Activated CD4-positive, alpha-beta T cell treated with anti-CD3 and anti-CD28 coated beads, Interleukin-2, amount 10 ng/mL, durations not matched to agents 7 days and 5 days (primary cell): ENCODE measurements at regions not wholly inside any gene's neighbourhood (a gene's known extent, or its start where the extent isn't known, plus 50 kb on each side); places are given as distances from the start of the nearest gene placed in this dataset.

ENCODE experiments used
- CTCF ChIA-PET: fragments of 350-600 bp; sonication (Branson Sonifier 250); formaldehyde crosslinking; loops from one replicate; lab custom pipeline; 2021; ENCODE audit warnings: antibody characterized with exemption; lab: Charles Lee
- POLR2A ChIA-PET: fragments of 350-600 bp; sonication (Branson Sonifier 250); formaldehyde crosslinking; loops from one replicate; lab custom pipeline; 2021; ENCODE audit warnings: antibody characterized with exemption; lab: Charles Lee
- DNase-seq: peaks from one replicate; pipeline ENCODE4 v3.0.0-alpha.2; 2020
- H3K27ac Mint-ChIP-seq: one replicate; pipeline ENCODE4 v1.8.0; 2021; ENCODE audit warnings: mild to moderate bottlenecking, moderate library complexity, mixed read lengths
- H3K27me3 Mint-ChIP-seq: one replicate; pipeline ENCODE4 v1.8.0; 2021; ENCODE audit warnings: mixed read lengths
- H3K36me3 Mint-ChIP-seq: one replicate; pipeline ENCODE4 v1.8.0; 2021; ENCODE audit warnings: low read depth, mixed read lengths
- H3K4me1 Mint-ChIP-seq: one replicate; pipeline ENCODE4 v1.8.0; 2021; ENCODE audit warnings: mixed read lengths
- H3K4me3 Mint-ChIP-seq: one replicate; pipeline ENCODE4 v1.8.0; 2021; ENCODE audit warnings: mild to moderate bottlenecking, moderate library complexity, mixed read lengths
- H3K9me3 Mint-ChIP-seq: one replicate; pipeline ENCODE4 v1.8.0; 2021; ENCODE audit warnings: mixed read lengths

DNA sequence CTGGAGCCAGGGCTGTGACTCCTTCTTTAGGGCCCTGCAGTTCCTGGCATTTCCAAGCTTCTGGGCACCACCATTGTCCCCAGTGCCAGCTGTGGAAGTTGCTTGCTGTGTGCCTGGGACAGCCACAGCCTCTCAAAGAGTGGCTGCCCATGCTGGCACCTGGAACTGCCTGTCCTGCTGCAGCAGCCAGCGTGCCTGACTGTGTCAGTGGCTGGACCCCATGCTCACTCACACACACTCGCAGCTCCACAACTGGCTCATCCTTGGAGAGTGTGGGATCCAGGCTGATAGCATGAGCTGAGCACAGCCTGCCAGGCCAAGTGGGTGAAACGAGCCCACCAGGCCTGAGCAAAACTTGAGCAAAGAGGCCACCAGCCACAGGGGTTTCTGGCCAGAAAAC lies 1107.6 kb downstream of the C4orf33 start:
- Mint-ChIP-seq H3K36me3 (no peaks in the 10 kb centered on the region), H3K4me3 (no peak overlapping the region), H3K9me3 (peaks cover 6% of the 10 kb centered on the region), H3K4me1 (no peaks in the 10 kb centered on the region), H3K27ac (no peak overlapping the region), H3K27me3 (no peaks in the 10 kb centered on the region)
- no peak for DNase-seq
- ChIA-PET POLR2A (no interaction called here), CTCF (no interaction called here)

DNA sequence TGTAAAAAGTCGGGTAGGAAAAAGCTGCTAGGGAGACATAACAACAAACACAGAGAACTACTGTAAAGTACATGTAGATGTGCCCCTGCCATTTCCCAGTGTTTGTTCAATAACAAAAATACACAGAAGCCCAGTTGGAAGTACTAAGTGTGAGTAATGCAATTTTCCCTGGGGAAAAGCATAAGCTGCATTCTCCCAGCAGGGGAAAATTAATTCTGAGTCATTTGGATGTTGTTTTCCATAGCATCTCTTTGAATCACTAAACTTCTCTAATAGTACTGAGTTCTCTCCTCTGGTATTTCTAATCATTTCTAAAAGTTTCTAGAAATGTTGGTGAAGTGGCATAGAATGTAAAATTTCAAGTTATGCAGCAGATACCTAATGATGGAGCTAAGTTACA lies 1114.9 kb downstream of the C4orf33 start:
- Mint-ChIP-seq H3K4me1 (no peaks in the 10 kb centered on the region), H3K9me3 (no peaks in the 10 kb centered on the region), H3K36me3 (no peaks in the 10 kb centered on the region), H3K4me3 (no peak overlapping the region), H3K27me3 (no peaks in the 10 kb centered on the region), H3K27ac (no peak overlapping the region)
- ChIA-PET POLR2A (no interaction called here), CTCF (no interaction called here)
- DNase-seq: no peak

DNA sequence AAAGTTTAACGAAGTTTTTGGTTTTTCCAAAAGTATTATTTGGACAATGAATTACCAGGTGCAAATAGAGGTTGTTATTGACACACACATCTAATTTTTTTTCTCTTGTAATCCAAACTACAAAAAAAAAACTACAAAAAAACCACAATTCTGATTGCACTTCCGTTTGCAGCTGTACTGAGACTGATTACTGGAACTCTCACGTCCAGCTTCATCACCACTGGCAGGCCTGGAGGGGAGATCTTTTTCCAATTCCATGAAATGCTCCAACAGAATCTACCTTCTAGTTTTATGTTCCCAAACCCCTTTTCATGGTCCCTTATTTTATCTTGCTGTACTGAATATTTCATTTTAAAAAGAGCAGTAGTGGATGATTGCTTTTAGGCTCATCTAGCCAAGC lies 1118.3 kb downstream of the C4orf33 start:
- no peak for DNase-seq
- Mint-ChIP-seq H3K36me3 (no peaks in the 10 kb centered on the region), H3K4me1 (no peaks in the 10 kb centered on the region), H3K27me3 (no peaks in the 10 kb centered on the region), H3K27ac (no peak overlapping the region), H3K9me3 (no peaks in the 10 kb centered on the region), H3K4me3 (no peak overlapping the region)
- ChIA-PET CTCF (no interaction called here), POLR2A (no interaction called here)

DNA sequence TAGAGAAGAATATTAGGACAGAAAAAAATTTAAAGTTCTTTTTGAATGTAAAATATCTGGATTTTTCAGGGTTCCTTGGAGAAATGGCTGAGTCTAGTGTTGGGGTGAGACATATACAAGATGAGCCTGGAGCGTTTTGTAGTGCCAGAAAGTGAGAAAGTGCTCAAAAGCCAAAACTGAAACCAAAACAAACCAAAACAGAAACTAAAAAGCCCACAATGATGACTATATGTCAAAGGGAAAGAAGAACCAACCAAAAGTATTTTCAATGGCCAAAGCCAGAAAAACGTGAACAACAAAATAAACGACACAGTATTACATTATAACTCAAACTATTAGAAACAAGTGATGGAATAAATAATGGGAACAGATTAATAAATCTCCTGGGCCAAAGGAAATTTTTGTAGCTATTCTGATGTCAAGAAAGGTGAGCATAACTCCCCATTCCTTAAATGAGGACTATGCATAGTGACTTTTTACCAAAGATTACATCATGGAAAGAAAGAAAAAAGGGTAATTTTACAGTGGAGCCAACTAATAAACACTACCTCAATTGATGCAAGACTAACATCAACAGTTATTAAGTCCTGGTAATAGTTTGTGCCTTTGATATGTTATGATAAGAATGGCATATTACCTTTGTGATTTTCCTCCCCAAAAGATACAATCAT lies 1137.6 kb downstream of the C4orf33 start:
- H3K36me3 Mint-ChIP-seq: no peaks in the 10 kb centered on the region
- H3K27me3 Mint-ChIP-seq: no peaks in the 10 kb centered on the region
- H3K4me1 Mint-ChIP-seq: peaks cover 7% of the 10 kb centered on the region
- peak overlapping the region; percentile 86 for H3K27ac Mint-ChIP-seq
- H3K4me3 Mint-ChIP-seq: no peak overlapping the region
- DNase-seq: peak; percentile 9
- ChIA-PET POLR2A (no interaction called here), CTCF (no interaction called here)
- H3K9me3 Mint-ChIP-seq: no peaks in the 10 kb centered on the region

DNA sequence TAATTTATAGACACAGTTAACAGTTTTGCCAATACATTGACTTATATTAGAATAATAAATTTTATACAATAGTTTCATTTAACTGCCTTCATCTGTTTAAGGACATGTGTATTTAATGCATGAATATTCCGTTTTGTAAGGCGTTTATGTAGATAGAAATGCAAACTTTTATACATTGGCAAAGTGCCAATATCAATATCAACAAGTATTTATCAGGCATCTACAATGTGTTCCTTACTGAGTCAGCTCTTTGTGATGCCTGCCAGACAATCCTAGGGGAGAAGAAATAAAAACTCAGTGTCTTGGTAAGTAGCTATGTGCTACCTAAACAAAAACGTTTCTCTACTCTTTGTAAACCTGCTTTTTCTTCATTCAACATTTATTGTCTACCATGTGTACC lies 1142.2 kb downstream of the C4orf33 start:
- CTCF ChIA-PET: no interaction called here
- Mint-ChIP-seq H3K27me3 (no peaks in the 10 kb centered on the region), H3K36me3 (no peaks in the 10 kb centered on the region), H3K27ac (no peak overlapping the region), H3K4me3 (no peak overlapping the region), H3K9me3 (no peaks in the 10 kb centered on the region), H3K4me1 (peaks cover 7% of the 10 kb centered on the region)
- no peak for DNase-seq
- POLR2A ChIA-PET: no interaction called here

DNA sequence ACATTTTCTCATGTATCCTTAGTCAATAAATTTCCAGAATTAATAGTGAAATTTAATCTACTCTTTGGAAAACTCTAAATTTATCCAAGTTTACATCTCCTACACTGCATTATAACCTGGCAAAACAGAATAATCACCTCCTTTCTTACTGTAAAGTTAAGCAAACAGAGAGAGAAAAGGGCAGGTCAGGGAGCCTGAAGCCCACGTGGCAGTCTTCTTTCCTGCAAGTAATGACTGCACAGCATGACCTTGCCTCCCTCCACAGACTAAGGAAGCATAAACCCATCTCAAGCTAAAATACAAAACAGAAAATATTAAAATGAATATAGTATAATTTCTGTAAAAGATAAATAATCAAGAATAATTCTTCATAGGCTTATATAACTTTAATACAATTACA lies 1153.0 kb downstream of the C4orf33 start:
- POLR2A ChIA-PET: no interaction called here
- no peak for DNase-seq

DNA sequence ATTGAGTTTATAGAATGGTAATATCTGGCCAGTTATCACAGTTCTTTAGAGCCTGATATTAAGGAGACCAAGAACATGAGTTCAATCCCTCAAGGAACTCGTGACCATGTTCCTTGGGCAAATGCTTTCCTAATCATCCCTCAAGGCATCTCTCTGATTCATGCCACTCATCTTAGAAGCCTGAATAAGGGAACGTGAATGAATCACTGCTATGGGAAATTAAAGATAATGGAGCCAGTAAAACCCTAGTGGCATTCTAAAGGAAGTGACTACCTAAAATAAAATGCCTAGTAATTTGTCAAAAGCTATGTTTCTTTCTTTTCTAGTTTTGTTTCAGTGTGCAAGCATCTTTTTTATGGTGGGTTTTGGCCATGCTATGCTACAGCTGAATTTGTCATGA lies 1161.3 kb downstream of the C4orf33 start:
- CTCF ChIA-PET: no interaction called here
- POLR2A ChIA-PET: no interaction called here
- Mint-ChIP-seq H3K9me3 (no peaks in the 10 kb centered on the region), H3K36me3 (no peaks in the 10 kb centered on the region), H3K27me3 (no peaks in the 10 kb centered on the region), H3K4me3 (no peak overlapping the region), H3K4me1 (no peaks in the 10 kb centered on the region), H3K27ac (no peak overlapping the region)
- DNase-seq: no peak

More for the DNA sequence above, 1153.0 kb downstream of the C4orf33 start:
- no peaks in the 10 kb centered on the region for H3K36me3 Mint-ChIP-seq
- H3K4me1 Mint-ChIP-seq: no peaks in the 10 kb centered on the region
- H3K9me3 Mint-ChIP-seq: no peaks in the 10 kb centered on the region
- no peak overlapping the region for H3K4me3 Mint-ChIP-seq
- CTCF ChIA-PET: no interaction called here
- no peak overlapping the region for H3K27ac Mint-ChIP-seq
- no peaks in the 10 kb centered on the region for H3K27me3 Mint-ChIP-seq

DNA sequence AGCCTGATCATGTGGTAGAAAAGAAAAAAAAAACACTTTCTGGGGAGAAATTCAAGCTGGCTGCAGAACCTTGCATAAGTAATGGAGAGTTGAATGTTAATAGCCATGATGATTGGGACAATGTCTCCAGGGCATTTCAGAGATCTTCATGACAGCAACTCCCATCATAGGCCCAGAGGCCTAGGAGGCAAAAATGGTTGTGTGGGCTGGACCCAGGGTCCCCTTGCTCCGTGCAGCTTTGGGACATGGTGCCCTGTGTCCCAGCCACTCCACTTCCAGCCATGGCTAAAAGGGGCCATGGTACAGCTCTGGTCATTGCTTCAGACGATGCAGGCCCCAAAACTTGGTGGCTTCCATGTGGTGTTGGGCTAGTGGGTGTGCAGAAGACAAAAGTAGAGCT lies 1170.9 kb downstream of the C4orf33 start:
- H3K4me1 Mint-ChIP-seq: no peaks in the 10 kb centered on the region
- DNase-seq: no peak
- POLR2A ChIA-PET: no interaction called here
- no peaks in the 10 kb centered on the region for H3K36me3 Mint-ChIP-seq
- no peak overlapping the region for H3K4me3 Mint-ChIP-seq
- H3K9me3 Mint-ChIP-seq: peaks cover 2% of the 10 kb centered on the region
- H3K27ac Mint-ChIP-seq: no peak overlapping the region
- CTCF ChIA-PET: no interaction called here
- no peaks in the 10 kb centered on the region for H3K27me3 Mint-ChIP-seq

DNA sequence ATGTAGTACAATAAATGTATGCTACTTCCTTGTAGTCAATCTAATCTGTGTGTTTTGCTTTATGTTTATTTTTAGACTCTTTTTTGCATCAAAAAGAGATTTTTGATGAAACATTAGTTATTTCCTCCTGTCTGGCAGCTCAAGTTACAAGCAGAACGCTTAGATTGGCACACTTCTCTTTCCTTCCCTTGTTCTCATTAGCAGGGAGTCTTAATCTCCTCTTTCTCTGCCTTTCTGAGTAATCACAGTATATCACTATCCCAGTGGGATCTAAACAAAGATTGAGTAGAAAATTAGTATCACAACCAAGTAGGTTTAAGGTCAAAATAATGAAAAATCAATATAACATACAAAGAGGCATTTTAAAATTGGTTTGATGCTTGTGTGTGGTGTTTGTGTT lies 1192.6 kb downstream of the C4orf33 start:
- no peak for DNase-seq
- Mint-ChIP-seq H3K4me1 (no peaks in the 10 kb centered on the region), H3K27me3 (no peaks in the 10 kb centered on the region), H3K4me3 (no peak overlapping the region), H3K36me3 (no peaks in the 10 kb centered on the region), H3K9me3 (peaks cover 2% of the 10 kb centered on the region), H3K27ac (no peak overlapping the region)
- POLR2A ChIA-PET: no interaction called here
- CTCF ChIA-PET: no interaction called here

DNA sequence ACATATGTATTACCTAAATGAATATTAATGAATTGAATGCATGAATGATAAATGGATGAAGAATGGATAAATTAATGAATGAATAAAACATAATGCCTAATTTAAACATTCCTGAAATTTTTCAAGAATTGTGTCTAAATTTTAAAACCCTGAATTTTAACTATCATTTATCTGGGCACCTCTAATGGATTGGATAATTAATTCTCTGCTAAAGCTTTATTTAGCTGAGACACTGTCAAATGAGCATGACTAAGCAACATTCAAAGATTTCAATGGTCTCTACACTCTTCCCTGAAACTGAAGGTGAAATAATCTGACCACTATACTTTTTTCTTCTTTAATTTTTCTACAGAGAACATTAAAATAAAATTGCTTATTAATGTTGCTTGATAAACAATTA lies 1197.7 kb downstream of the C4orf33 start:
- H3K36me3 Mint-ChIP-seq: no peaks in the 10 kb centered on the region
- H3K4me3 Mint-ChIP-seq: no peak overlapping the region
- no peak for DNase-seq
- ChIA-PET POLR2A (no interaction called here), CTCF (no interaction called here)
- H3K4me1 Mint-ChIP-seq: no peaks in the 10 kb centered on the region
- no peaks in the 10 kb centered on the region for H3K27me3 Mint-ChIP-seq
- no peak overlapping the region for H3K27ac Mint-ChIP-seq
- H3K9me3 Mint-ChIP-seq: no peaks in the 10 kb centered on the region

DNA sequence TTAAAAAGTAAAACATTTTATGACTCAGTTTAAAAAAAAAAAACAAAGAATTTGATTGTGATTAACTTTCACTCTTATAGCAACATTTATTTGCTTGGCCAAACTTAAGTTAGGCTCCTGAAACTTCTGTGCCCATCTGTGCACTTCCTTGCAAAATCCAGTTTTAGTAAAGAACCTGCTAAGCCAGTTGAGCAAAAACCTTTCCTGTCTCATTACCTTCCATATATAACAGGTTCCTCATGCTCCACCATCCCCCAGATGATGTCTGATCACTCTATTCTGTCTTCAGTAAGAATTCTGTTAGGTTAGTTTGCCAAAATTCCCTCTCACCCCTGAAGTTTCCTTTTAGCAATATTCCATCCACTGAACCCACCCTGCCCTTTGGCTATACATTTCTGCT lies 1200.5 kb downstream of the C4orf33 start:
- H3K27ac Mint-ChIP-seq: no peak overlapping the region
- H3K4me3 Mint-ChIP-seq: no peak overlapping the region
- no peaks in the 10 kb centered on the region for H3K9me3 Mint-ChIP-seq
- no peaks in the 10 kb centered on the region for H3K4me1 Mint-ChIP-seq
- H3K27me3 Mint-ChIP-seq: no peaks in the 10 kb centered on the region
- no peaks in the 10 kb centered on the region for H3K36me3 Mint-ChIP-seq
- no peak for DNase-seq
- ChIA-PET CTCF (no interaction called here), POLR2A (no interaction called here)

DNA sequence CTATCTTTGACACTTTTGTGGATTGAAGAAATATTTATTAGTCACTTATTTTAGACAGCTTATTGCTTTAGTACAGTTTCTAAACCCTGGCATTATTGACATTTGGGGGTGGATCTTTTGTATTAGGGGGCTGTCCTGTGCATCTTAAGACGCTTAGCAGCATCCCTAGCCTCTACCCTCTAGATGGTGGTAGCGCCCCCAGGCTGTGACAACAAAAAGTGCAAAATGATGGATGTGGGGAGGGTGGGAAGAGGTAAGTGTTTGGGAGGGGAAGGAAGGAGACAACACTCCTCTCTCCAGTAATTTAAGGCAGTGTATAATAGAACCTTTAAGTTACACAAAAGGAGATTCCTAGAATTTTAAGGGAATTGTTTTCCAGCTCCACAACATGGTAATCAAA lies 1210.6 kb downstream of the C4orf33 start:
- H3K4me1 Mint-ChIP-seq: no peaks in the 10 kb centered on the region
- no peak overlapping the region for H3K4me3 Mint-ChIP-seq
- ChIA-PET POLR2A (no interaction called here), CTCF (no interaction called here)
- no peak overlapping the region for H3K27ac Mint-ChIP-seq
- no peaks in the 10 kb centered on the region for H3K27me3 Mint-ChIP-seq
- H3K36me3 Mint-ChIP-seq: no peaks in the 10 kb centered on the region
- no peak for DNase-seq
- no peaks in the 10 kb centered on the region for H3K9me3 Mint-ChIP-seq

DNA sequence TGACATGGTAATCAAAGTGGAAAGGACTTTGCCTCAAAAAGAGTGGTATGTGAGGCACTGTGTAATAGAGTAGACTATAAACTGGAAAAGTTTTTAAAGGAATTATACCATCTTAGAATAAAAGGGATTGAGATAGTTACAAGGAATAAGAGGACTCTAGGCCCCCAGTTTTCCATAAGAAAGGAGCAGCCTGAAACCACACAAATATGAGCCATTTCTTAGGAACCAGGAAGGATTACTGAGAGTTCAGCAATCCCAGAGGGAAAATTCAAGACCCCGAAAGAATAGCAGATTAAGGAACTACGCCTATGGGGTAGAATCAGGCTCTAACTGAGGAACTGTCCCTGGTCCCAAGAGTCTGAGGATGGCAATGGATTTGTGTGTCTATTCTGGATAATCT lies 1213.3 kb downstream of the C4orf33 start:
- Mint-ChIP-seq H3K4me1 (no peaks in the 10 kb centered on the region), H3K36me3 (no peaks in the 10 kb centered on the region), H3K27ac (no peak overlapping the region), H3K9me3 (no peaks in the 10 kb centered on the region), H3K27me3 (no peaks in the 10 kb centered on the region), H3K4me3 (no peak overlapping the region)
- DNase-seq: no peak
- ChIA-PET CTCF (no interaction called here), POLR2A (no interaction called here)

DNA sequence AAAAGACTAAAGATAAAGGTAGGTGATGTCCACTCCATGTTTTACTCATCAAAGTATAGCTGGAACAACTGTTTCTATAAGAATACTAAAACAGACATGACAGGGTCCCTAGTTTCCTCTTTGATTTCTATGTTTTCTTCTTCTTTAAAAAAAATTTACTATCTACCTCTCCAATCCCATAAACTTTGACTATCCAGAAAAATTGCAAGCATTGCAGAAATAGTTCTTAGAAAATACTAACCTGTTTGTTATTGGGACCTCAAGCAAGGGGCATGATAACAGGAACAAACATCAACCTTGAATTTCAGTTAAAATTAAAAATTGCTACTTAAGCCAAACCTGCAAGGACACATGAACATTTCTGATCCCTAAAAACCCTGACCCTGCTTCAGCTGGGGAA lies 1226.5 kb downstream of the C4orf33 start:
- H3K4me3 Mint-ChIP-seq: no peak overlapping the region
- ChIA-PET POLR2A (no interaction called here), CTCF (no interaction called here)
- H3K36me3 Mint-ChIP-seq: no peaks in the 10 kb centered on the region
- H3K27ac Mint-ChIP-seq: no peak overlapping the region
- H3K27me3 Mint-ChIP-seq: no peaks in the 10 kb centered on the region
- DNase-seq: no peak
- H3K4me1 Mint-ChIP-seq: no peaks in the 10 kb centered on the region
- no peaks in the 10 kb centered on the region for H3K9me3 Mint-ChIP-seq
